ENCODE measurements at regions not wholly inside any gene's neighbourhood (a gene's known extent, or its start where the extent isn't known, plus 50 kb on each side); places are given as distances from the start of the nearest gene placed in this dataset.
"Not testable (repeated sequence)": the region's sequence is repeated elsewhere in the genome, so short reads cannot be mapped to it uniquely, and the experiment has no call there.

DNA sequence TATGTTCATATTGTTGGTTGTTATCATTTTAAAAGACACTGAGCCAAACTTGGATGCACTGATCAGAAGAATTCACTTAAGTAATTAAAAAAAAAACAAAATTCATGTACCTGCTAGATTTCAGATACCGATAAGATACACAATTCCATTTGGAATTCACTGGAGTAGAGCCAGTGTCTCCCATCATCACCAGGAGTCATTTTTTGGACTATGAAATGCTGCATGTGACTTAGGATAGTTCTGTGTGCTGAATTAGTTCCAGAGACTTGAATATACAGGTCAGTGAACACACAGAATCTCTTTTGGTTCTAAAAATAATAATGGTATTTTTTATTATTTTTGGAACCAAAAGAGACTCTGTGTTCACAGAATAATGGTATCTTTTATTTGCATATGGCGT, 482.6 kb upstream of the PIK3R1 start:
- DNase-seq: no peak

DNA sequence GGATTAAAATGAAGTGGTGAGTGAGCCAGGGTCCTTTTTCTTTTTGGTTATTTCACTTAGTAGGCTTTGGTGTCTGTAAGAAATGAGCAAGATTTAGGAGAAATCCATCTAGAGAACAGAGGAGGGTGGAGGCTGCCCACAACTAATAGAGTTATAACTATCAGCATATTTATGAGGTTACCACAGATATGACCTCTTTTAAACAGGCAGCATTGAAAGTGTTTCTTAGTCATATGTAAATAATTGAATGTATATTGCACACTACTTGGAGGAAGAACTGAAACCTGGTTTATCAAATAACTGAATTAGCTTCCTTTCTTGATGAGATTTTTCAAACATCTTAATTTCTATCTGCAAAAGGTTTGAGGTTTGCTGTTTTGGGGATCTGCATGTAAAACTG, 483.1 kb upstream of the PIK3R1 start:
- no peak for DNase-seq

- no peak for DNase-seq
Observed at GRCh38 chr5:67731886-67732285, 483.7 kb upstream of the PIK3R1 start.

- no peak for DNase-seq
Observed at GRCh38 chr5:67730917-67731474, 484.6 kb upstream of the PIK3R1 start.

GRCh38 chr5:67728326-67728890, 487.1 kb upstream of the PIK3R1 start:
- DNase-seq: no peak

GRCh38 chr5:67725604-67726003, 490.0 kb upstream of the PIK3R1 start:
- no peak for DNase-seq

- DNase-seq: no peak
Observed at GRCh38 chr5:67724412-67725135, 491.0 kb upstream of the PIK3R1 start.

- no peak for DNase-seq
Observed at GRCh38 chr5:67723873-67724272, 491.7 kb upstream of the PIK3R1 start.

- not testable (repeated sequence) for DNase-seq
Observed at GRCh38 chr5:67722582-67722981, 493.0 kb upstream of the PIK3R1 start.

GRCh38 chr5:67720162-67720772, 495.3 kb upstream of the PIK3R1 start:
- DNase-seq: no peak

DNA sequence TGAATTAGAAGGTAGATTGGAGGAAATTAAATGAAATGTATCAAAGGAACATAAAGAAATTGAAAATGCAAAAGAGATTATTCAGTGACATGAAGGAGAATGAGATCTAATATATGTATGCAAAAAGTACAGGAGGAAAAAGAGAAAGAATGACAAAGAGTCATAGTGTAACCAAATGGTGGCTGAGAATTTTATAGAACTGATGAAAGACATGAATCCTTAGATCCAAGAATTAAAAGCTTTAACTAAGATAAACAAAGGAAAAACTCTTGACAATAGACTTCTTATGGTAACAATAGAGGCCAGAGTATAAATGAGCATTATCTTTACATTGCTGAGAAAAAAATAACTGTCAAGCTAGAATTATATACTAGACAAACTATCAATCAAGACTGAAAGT, 505.4 kb upstream of the CD180 start:
- DNase-seq: no peak

- DNase-seq: no peak
Observed at GRCh38 chr5:67699560-67699959, 503.0 kb upstream of the CD180 start.

GRCh38 chr5:67696446-67696845, 499.8 kb upstream of the CD180 start:
- no peak for DNase-seq

DNA sequence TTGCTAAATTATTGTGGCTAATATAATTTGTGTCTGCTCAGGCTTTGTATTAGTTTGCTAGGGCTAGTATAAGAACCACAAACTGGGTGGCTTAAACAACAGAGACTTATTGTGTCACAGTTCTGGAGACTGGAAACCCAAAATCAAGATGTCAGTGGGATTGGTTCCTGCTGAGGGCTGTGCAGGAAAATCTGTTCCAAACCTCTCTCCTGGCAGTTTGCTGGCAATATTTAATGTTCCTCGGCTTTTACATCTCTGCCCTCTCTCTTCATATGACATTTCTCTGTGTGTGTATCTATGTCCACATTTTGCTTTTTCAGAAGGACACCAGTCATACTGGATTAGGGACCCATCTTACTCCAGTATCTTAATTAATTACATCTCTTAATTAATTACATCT, 498.8 kb upstream of the CD180 start:
- no peak for DNase-seq

DNA sequence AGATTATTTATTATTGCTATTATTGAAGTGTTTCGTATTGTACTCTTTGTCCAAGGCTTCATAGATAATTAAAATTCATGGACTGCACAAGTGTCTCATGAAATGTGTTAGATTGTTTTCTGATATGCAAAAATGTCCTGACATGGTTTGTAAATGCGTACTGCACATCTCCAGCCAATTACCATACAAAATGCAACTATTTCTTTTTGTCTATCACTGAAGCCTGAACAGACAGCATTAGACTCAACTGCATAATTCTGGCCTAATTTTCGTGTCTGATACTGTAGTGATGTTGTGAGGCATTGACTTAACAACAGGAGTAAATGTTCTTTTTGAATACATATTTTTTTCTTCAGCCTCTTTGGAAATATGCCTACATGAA, 498.2 kb upstream of the CD180 start:
- DNase-seq: no peak

DNA sequence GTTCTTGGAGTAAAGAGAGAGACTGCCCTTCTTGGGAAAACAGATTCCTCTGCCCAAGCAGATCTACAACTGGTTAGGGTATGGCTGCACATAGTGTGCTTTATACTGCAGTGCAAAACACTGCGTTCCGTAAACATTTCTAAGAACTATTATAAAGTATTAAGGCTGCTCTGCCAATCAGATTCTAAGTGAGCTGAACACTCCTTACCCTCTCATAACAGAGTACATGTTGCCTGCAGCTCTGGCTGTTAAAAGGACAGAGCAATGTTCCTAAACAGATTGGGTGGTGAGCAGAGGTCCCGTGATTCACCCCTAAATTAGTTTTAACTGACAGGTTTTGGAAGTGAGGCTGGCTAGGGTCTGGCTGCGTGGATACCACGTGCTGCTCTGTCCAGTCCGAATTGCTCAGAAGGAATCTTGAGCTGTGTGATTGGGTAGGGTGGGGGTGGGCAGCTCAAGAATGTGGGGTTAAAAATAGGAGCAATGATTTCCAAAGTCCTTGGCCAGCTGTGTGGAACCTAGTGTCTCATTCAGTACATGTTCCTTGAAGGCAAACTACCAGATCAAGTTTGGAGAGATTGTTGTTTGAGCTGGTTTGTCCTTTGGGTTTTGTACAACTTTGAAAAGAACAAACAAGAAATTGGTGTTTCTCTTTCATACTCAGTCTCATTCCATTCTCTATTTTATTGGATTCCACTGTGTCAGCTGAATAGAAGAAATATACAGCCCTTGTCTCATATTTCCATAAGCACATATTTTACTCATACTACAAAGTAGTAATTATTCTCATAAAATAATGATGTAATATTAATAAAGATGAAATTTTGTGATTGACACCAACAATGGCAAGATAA, 497.6 kb upstream of the CD180 start:
- DNase-seq: no peak

DNA sequence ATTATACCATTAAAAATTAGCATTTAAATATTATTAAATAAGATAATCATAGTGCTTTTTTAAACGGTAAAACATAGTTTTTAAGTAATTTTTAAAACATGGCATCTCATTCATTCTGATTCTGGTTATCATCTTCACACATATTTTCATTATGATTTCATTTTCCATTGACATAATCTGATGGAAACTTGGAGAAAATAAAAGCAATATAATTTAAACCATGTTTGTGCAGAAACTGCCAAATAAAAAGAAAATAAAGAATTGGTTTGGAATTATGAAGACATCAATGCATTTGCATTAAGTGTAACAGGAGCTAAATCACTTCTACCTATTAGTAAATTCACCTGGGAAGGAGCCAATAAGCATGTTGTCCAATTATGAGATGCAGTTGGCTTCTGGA, 490.1 kb upstream of the CD180 start:
- DNase-seq: no peak

DNA sequence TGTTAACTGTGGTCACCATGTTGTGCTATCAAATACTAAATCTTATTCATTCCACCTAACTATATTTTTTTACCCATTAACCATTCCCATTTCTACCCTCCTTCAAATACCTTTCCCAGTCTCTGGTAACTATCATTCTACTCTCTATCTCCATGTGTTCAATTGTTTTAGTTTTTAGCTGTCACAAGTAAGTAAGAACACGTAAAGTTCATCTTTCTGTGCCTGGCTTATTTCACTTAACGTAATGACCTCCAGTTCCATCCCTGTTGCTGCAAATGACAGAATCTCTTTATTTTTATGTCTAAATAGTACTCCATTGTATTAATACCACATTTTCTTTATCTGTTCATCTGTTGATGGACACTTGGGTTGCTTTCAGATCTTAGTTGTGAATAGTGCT, 485.1 kb upstream of the CD180 start:
- DNase-seq: no peak

- DNase-seq: no peak
Observed at GRCh38 chr5:67680099-67680498, 483.5 kb upstream of the CD180 start.

GRCh38 chr5:67679184-67679841, 482.7 kb upstream of the CD180 start:
- DNase-seq: peak; percentile 8

GRCh38 chr5:67678594-67678993, 482.0 kb upstream of the CD180 start:
- DNase-seq: no peak

- no peak for DNase-seq
Observed at GRCh38 chr5:67677422-67677970, 480.9 kb upstream of the CD180 start.
